Endometrium (tissue), 2 donors: ENCODE measurements at regions not wholly inside any gene's neighbourhood (a gene's known extent, or its start where the extent isn't known, plus 50 kb on each side); places are given as distances from the start of the nearest gene placed in this dataset.
"Not testable (repeated sequence)": the region's sequence is repeated elsewhere in the genome, so short reads cannot be mapped to it uniquely, and the experiment has no call there.

Experiments
- FAIRE-seq: peaks from 2 replicates; lab custom pipeline; 2012; peaks lifted over from hg19 to GRCh38; lab: Jason Lieb, UNC
- donor health status: control.
- donor health status: control.

GRCh38 chr13:69274231-69274630, 833.4 kb upstream of the ATXN8OS start:
- FAIRE-seq, result no peak

- no peak for FAIRE-seq
Measured at GRCh38 chr13:69264362-69265334, 843.0 kb upstream of the ATXN8OS start.

- FAIRE-seq, result no peak
Measured at GRCh38 chr13:69243366-69243765, 864.3 kb upstream of the ATXN8OS start.

- no peak for FAIRE-seq
Measured at GRCh38 chr13:69234171-69234570, 873.5 kb upstream of the ATXN8OS start.

- FAIRE-seq, result no peak
Measured at GRCh38 chr13:69226427-69226826, 881.2 kb upstream of the ATXN8OS start.

- not testable (repeated sequence) for FAIRE-seq
Measured at GRCh38 chr13:69221633-69222498, 885.8 kb upstream of the ATXN8OS start.

GRCh38 chr13:69213396-69213795, 894.2 kb upstream of the ATXN8OS start:
- FAIRE-seq, result no peak

- no peak for FAIRE-seq
Measured at GRCh38 chr13:69204620-69205019, 903.0 kb upstream of the ATXN8OS start.

GRCh38 chr13:69202996-69203395, 904.6 kb upstream of the ATXN8OS start:
- FAIRE-seq, result no peak

- FAIRE-seq, result no peak
Measured at GRCh38 chr13:69199664-69200063, 908.0 kb upstream of the ATXN8OS start.

GRCh38 chr13:69198706-69199105, 908.9 kb upstream of the ATXN8OS start:
- no peak for FAIRE-seq

GRCh38 chr13:69194130-69194529, 913.5 kb upstream of the ATXN8OS start:
- FAIRE-seq, result no peak

- no peak for FAIRE-seq
Measured at GRCh38 chr13:69180034-69180433, 927.6 kb upstream of the ATXN8OS start.

GRCh38 chr13:69178000-69178399, 929.6 kb upstream of the ATXN8OS start:
- FAIRE-seq, result no peak

- no peak for FAIRE-seq
Measured at GRCh38 chr13:69168436-69168835, 939.2 kb upstream of the ATXN8OS start.

- no peak for FAIRE-seq
Measured at GRCh38 chr13:69155136-69155535, 952.5 kb upstream of the ATXN8OS start.

- no peak for FAIRE-seq
Measured at GRCh38 chr13:69142101-69142500, 965.5 kb upstream of the ATXN8OS start.

GRCh38 chr13:69124996-69125395, 982.6 kb upstream of the ATXN8OS start:
- no peak for FAIRE-seq

GRCh38 chr13:69109891-69110525, 997.6 kb upstream of the ATXN8OS start:
- FAIRE-seq, result no peak

- FAIRE-seq, result no peak
Measured at GRCh38 chr13:69108486-69108885, 999.1 kb upstream of the ATXN8OS start.

- no peak for FAIRE-seq
Measured at GRCh38 chr13:69107436-69107835, 1000.2 kb upstream of the ATXN8OS start.

- FAIRE-seq, result no peak
Measured at GRCh38 chr13:69101841-69102240, 1005.8 kb upstream of the ATXN8OS start.
